H1 (cell line): ENCODE measurements at regions not wholly inside any gene's neighbourhood (a gene's known extent, or its start where the extent isn't known, plus 50 kb on each side); places are given as distances from the start of the nearest gene placed in this dataset.

Experiments
- CTBP2 ChIP-seq: IDR thresholded peaks from 2 replicates; pipeline ENCODE4 v1.7.0; 2011; ENCODE audit warnings: borderline replicate concordance, mild to moderate bottlenecking, moderate library complexity, mixed read lengths, low read length; ENCODE audit not compliant: insufficient read depth, insufficient read length
- MAFK ChIP-seq: IDR thresholded peaks from 2 replicates; pipeline ENCODE4 v1.6.1; 2012; ENCODE audit warnings: low read depth, mild to moderate bottlenecking, improper control_type of control experiment, low read length
- NRF1 ChIP-seq: IDR thresholded peaks from 2 replicates; pipeline ENCODE4 v1.6.1; 2011; ENCODE audit warnings: mild to moderate bottlenecking, low read depth, low read length, improper control_type of control experiment
- RNF2 ChIP-seq: fragments of 200-900, 300-1000 bp; sonication (generic); IDR thresholded peaks from 2 replicates; pipeline ENCODE4 v1.7.1; 2016; ENCODE audit warnings: borderline replicate concordance, low read depth, mild to moderate bottlenecking, antibody characterized with exemption, low read length; ENCODE audit not compliant: poor library complexity, severe bottlenecking; ENCODE audit errors: missing control alignments
- SIN3A ChIP-seq, 2 experiments: IDR thresholded peaks in 1 of 2; conservative IDR thresholded peaks in 1 of 2; 2 replicates each; pipeline ENCODE4 v1.6.1; 2011 to 2012; ENCODE audit warnings: low read length in 2 of 2, improper control_type of control experiment in 1 of 2, low read depth in 1 of 2, mild to moderate bottlenecking in 1 of 2

DNA sequence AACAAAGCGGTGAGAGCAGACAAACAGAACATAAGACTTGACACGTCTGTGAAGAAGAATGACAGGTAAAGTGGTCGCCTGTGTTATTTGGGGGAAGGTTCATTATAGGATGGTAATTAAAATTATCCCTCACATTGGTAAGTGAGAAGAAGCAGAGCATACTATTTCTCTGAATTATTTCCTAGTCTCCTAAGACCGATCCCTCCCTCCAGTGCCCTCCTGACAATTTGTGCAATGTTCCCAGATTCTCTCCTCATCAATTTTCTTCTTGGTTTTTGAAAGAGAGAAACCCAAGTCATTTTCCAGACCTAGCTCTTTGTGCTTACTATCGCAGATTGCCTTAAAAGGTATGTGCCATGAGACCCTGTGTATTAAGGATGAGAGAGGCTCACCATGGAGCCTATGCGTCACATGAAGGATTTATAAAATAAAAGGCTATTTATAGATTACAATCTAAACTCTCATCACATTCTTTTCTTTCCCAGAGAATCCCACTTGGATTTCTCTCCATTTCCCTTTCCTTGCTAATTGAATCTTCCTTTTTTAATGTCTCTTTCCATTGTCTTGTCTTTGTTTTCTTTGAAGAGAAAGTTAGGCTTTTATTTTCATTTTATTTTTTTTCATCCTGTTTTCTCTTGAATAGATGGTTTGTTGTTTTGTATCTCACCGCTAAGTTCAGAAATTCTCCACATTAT is 112.0 kb downstream of the PPP1R3A start (continued):
- TF ChIP-seq RNF2, result no peak
- no peak for TF ChIP-seq CTBP2
- no peak for TF ChIP-seq SIN3A (conservative IDR thresholded peaks at IDR 0.05 in 1 of 2, IDR thresholded peaks at IDR 0.05 in 1 of 2; ENCODE audit: low read depth in 1 of 2, low read length in 2 of 2)
- no peak for TF ChIP-seq MAFK
- no peak for TF ChIP-seq NRF1
